Stimulated activated CD8-positive, alpha-beta memory T cell treated with anti-CD3 and anti-CD28 coated beads, Interleukin-15, amount 100 ng/mL, for 48 hours (primary cell): ENCODE measurements at regions not wholly inside any gene's neighbourhood (a gene's known extent, or its start where the extent isn't known, plus 50 kb on each side); places are given as distances from the start of the nearest gene placed in this dataset.

ENCODE experiments used
- DNase-seq, 2 donors: peaks; one replicate each; pipeline ENCODE4 v3.0.0-alpha.2; 2020; ENCODE audit warnings: low read depth in 2 of 2

- DNase-seq, result no peak
Measured at GRCh38 chr10:84783386-84783785, 455.0 kb downstream of the CCSER2 start.

DNA sequence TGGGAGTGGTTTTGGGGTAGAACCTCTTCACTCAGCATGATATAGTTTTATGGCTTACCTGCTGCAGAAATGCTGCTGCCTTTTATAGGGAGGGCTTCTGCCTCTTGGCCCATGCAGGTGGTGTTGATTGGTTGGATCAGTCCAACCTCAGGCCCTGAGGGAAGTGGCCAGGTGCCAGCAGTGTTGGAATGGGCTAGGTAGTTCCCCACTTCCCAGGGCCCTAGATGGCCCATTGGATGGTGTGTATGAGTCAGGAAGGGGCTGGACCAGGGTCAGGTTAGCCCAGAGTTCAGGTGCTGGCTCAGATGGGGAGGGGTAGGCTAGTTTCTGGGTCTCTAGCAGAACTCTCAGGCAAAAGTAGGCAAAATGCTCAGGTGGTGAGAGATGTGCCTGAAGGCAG lies 455.5 kb downstream of the CCSER2 start:
- no peak for DNase-seq

GRCh38 chr10:84784749-84785148 lies 456.4 kb downstream of the CCSER2 start:
- DNase-seq, result no peak

GRCh38 chr10:84789026-84789425 lies 460.6 kb downstream of the CCSER2 start:
- no peak for DNase-seq

GRCh38 chr10:84798312-84798711 lies 469.9 kb downstream of the CCSER2 start:
- DNase-seq, result no peak

- no peak for DNase-seq
Measured at GRCh38 chr10:84801156-84801555, 472.8 kb downstream of the CCSER2 start.

GRCh38 chr10:84801916-84802315 lies 473.5 kb downstream of the CCSER2 start:
- DNase-seq, result no peak

GRCh38 chr10:84805149-84805548 lies 476.8 kb downstream of the CCSER2 start:
- DNase-seq, result no peak

GRCh38 chr10:84811113-84811512 lies 482.7 kb downstream of the CCSER2 start:
- DNase-seq, result no peak

GRCh38 chr10:84818961-84819360 lies 490.6 kb downstream of the CCSER2 start:
- DNase-seq, result no peak

DNA sequence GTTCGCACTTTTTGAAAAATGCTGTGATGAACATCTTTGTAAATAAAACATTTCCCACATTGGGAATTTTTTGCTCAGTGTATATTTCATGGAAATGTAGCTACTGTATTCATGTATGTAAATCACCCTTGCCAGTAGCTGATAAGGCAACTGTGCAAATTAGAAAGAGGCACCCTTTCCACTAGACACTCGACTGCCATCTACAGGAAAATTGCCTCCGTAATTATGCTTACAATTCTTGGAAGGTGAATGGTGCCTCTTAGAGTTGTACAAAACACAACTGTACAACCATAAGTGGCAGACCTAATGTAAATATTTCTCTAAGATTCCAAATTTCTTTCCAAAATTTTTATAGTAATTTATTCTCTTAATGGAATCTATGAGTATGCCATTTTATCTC lies 491.7 kb downstream of the CCSER2 start:
- no peak for DNase-seq

GRCh38 chr10:84820596-84820995 lies 492.2 kb downstream of the CCSER2 start:
- no peak for DNase-seq

- DNase-seq, result no peak
Measured at GRCh38 chr10:84822931-84823630, 494.7 kb downstream of the CCSER2 start.

DNA sequence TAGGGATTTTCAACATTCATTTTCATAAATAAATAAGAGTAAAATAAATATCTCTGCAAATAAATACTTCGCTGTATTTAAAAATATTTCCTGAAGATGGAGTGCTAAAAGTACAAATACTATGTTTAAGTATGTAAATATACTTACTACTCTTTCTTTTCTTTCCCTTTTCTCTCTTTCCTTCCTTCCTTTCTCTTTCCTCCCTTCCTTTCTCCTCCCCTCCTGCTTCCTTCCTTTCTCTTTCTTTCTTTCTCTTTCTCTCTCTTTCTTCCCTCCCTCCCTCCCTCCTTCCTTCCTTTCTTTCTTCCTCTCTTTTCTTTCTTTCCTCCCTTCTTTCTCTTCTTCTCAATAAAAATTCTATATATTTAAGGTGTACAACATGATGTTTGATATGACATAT lies 496.1 kb downstream of the CCSER2 start:
- DNase-seq, result no peak

GRCh38 chr10:84825330-84825729 lies 496.9 kb downstream of the CCSER2 start:
- DNase-seq, result no peak

GRCh38 chr10:84826704-84827103 lies 498.3 kb downstream of the CCSER2 start:
- no peak for DNase-seq

- DNase-seq, result no peak
Measured at GRCh38 chr10:84829131-84829530, 500.7 kb downstream of the CCSER2 start.

- no peak for DNase-seq
Measured at GRCh38 chr10:84837041-84837812, 508.8 kb downstream of the CCSER2 start.

- no peak for DNase-seq
Measured at GRCh38 chr10:84837877-84838276, 509.5 kb downstream of the CCSER2 start.

- no peak for DNase-seq
Measured at GRCh38 chr10:84838851-84839250, 510.5 kb downstream of the CCSER2 start.

DNA sequence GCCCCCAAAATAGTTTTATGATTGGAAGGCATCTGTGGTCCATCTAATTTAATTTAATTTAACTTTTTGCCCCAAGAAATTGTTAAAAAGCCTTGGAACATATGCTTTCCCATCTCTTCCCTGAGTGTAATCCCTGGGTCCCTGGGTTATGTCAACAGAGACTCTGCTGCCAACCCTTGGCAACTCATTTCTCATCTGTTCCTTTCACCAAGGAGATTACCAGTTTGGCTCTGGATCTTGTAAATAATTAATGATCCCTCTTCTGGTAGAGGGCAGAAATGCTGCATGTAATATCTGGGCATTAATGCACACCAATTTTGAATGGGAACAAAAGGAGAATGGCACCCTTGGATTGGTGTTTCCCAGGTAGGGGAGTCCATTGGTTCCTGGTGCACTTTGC lies 514.2 kb downstream of the CCSER2 start:
- no peak for DNase-seq

GRCh38 chr10:84844461-84844860 lies 516.1 kb downstream of the CCSER2 start:
- DNase-seq, result no peak

- DNase-seq, result no peak
Measured at GRCh38 chr10:84845628-84846261, 517.4 kb downstream of the CCSER2 start.
